Fibroblast of skin of left quadriceps (primary cell): ENCODE measurements at regions not wholly inside any gene's neighbourhood (a gene's known extent, or its start where the extent isn't known, plus 50 kb on each side); places are given as distances from the start of the nearest gene placed in this dataset.
"Not testable (repeated sequence)": the region's sequence is repeated elsewhere in the genome, so short reads cannot be mapped to it uniquely, and the experiment has no call there.

ENCODE experiments used
- DNase-seq, 2 experiments: peaks; one replicate each; pipeline ENCODE4 v3.0.0-alpha.2; 2013; ENCODE audit warnings: low read depth in 2 of 2

GRCh38 chr6:145271577-145271976 is 463.7 kb downstream of the EPM2A start:
- DNase-seq, result no peak

GRCh38 chr6:145272246-145272645 is 463.1 kb downstream of the EPM2A start:
- no peak for DNase-seq

GRCh38 chr6:145273136-145273535 is 462.2 kb downstream of the EPM2A start:
- DNase-seq, result no peak

GRCh38 chr6:145274083-145274482 is 461.2 kb downstream of the EPM2A start:
- no peak for DNase-seq

- DNase-seq, result no peak
These were observed 460.3 kb downstream of the EPM2A start for GRCh38 chr6:145275019-145275418.

- no peak for DNase-seq
These were observed 459.5 kb downstream of the EPM2A start for GRCh38 chr6:145275787-145276186.

- peak; percentile 26 for DNase-seq
These were observed 458.6 kb downstream of the EPM2A start for GRCh38 chr6:145276756-145277155.

- no peak for DNase-seq
These were observed 457.8 kb downstream of the EPM2A start for GRCh38 chr6:145277358-145278086.

GRCh38 chr6:145278163-145278807 is 457.0 kb downstream of the EPM2A start:
- DNase-seq, result no peak

GRCh38 chr6:145279551-145279950 is 455.8 kb downstream of the EPM2A start:
- no peak for DNase-seq

GRCh38 chr6:145279993-145280392 is 455.3 kb downstream of the EPM2A start:
- no peak for DNase-seq

GRCh38 chr6:145283209-145283608 is 452.1 kb downstream of the EPM2A start:
- DNase-seq, result not testable (repeated sequence)

- DNase-seq, result no peak
These were observed 451.5 kb downstream of the EPM2A start for GRCh38 chr6:145283856-145284255.

GRCh38 chr6:145286916-145287315 is 448.4 kb downstream of the EPM2A start:
- DNase-seq, result no peak

GRCh38 chr6:145289573-145289972 is 445.7 kb downstream of the EPM2A start:
- DNase-seq, result no peak

- DNase-seq, result no peak
These were observed 445.2 kb downstream of the EPM2A start for GRCh38 chr6:145290122-145290521.

GRCh38 chr6:145292066-145292465 is 443.3 kb downstream of the EPM2A start:
- DNase-seq, result no peak

- DNase-seq, result no peak
These were observed 440.4 kb downstream of the EPM2A start for GRCh38 chr6:145294942-145295341.

- DNase-seq, result no peak
These were observed 439.6 kb downstream of the EPM2A start for GRCh38 chr6:145295746-145296145.

- no peak for DNase-seq
These were observed 429.6 kb downstream of the EPM2A start for GRCh38 chr6:145305670-145306069.

- DNase-seq, result no peak
These were observed 428.8 kb downstream of the EPM2A start for GRCh38 chr6:145306489-145306888.

GRCh38 chr6:145309842-145310535 is 425.3 kb downstream of the EPM2A start:
- DNase-seq, result peak; percentile 3 to 4

GRCh38 chr6:145312481-145312880 is 422.8 kb downstream of the EPM2A start:
- no peak for DNase-seq
